Sigmoid colon (tissue), 4 donors: ENCODE measurements at regions not wholly inside any gene's neighbourhood (a gene's known extent, or its start where the extent isn't known, plus 50 kb on each side); places are given as distances from the start of the nearest gene placed in this dataset.

ENCODE experiments used
- POLR2A ChIP-seq, 2 donors: fragments of 450-650 bp; IDR thresholded peaks; one replicate each; pipeline ENCODE4 v1.6.1; 2016; ENCODE audit warnings: antibody characterized with exemption in 2 of 2, mild to moderate bottlenecking in 2 of 2, moderate library complexity in 2 of 2
- POLR2AphosphoS5 ChIP-seq, 4 donors: sonication (generic); formaldehyde crosslinking; IDR thresholded peaks; one replicate each; pipeline ENCODE4 v1.6.1; 2017; ENCODE audit warnings: antibody characterized with exemption in 4 of 4
- TF ChIP-seq, protein P1 (sequence below), 4 experiments: fragments of 450-650 bp in 3 of 4; fragments of 200-600 bp in 1 of 4; IDR thresholded peaks; one replicate each; pipeline ENCODE4 v1.5.1; 2016 to 2019; ENCODE audit warnings: antibody characterized with exemption in 4 of 4, mild to moderate bottlenecking in 3 of 4, moderate library complexity in 2 of 4

DNA sequence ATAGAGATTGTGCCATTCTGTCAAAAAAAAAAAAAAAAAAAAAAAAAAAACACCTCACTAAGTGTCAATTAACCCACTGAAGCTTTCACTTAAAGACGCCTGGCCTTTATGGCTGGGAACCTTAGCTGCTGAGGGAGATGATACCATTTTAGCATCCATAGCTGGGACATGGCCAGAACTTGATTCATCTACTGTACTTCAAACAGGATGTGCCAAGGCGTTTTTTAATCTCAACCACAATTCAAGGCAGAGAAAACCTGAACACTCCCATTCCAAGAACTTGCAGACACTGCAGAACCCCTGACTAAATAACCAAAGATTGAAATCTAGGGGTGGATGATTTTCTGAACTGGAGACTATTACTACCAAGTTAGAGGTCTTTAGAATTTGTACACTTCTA lies 996.6 kb downstream of the SORCS1 start:
- TF ChIP-seq POLR2A (IDR thresholded peaks at IDR 0.05) = no peak
- TF ChIP-seq, protein P1, sequence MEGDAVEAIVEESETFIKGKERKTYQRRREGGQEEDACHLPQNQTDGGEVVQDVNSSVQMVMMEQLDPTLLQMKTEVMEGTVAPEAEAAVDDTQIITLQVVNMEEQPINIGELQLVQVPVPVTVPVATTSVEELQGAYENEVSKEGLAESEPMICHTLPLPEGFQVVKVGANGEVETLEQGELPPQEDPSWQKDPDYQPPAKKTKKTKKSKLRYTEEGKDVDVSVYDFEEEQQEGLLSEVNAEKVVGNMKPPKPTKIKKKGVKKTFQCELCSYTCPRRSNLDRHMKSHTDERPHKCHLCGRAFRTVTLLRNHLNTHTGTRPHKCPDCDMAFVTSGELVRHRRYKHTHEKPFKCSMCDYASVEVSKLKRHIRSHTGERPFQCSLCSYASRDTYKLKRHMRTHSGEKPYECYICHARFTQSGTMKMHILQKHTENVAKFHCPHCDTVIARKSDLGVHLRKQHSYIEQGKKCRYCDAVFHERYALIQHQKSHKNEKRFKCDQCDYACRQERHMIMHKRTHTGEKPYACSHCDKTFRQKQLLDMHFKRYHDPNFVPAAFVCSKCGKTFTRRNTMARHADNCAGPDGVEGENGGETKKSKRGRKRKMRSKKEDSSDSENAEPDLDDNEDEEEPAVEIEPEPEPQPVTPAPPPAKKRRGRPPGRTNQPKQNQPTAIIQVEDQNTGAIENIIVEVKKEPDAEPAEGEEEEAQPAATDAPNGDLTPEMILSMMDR (IDR thresholded peaks at IDR 0.05) = no peak
- TF ChIP-seq POLR2AphosphoS5 (IDR thresholded peaks at IDR 0.05) = no peak
